VCaP (cell line): ENCODE measurements at regions not wholly inside any gene's neighbourhood (a gene's known extent, or its start where the extent isn't known, plus 50 kb on each side); places are given as distances from the start of the nearest gene placed in this dataset.
"Not testable (repeated sequence)": the region's sequence is repeated elsewhere in the genome, so short reads cannot be mapped to it uniquely, and the experiment has no call there.

ENCODE experiments used
- H3K27ac ChIP-seq: fragments of 450-650 bp; 2 replicates; pipeline ENCODE4 v1.5.1; 2017
- TF ChIP-seq, protein P1 (sequence below): fragments of 450-650 bp; conservative IDR thresholded peaks from 2 replicates; pipeline ENCODE4 v1.5.1; 2017; ENCODE audit warnings: mild to moderate bottlenecking, moderate library complexity

DNA sequence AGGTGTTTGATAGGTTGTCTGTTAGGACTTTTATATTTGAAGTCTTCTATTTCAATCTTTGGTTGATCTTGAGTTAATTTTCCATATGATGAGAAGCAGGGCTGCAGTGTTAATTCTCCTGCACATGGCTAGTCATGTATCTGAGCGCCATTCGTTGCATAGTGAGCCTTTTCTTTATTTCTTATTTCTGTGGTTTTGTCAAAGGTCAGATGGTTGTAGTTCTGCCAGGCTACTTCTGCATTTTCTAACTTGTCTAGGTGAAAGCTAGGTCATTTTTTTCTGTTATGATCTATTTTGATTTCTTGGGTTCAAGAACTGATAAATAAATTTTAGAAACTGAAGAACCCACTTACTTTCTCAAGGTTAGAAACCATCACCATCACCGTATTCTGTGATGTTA, 56.7 kb downstream of the CCDC74A start:
- TF ChIP-seq, protein P1, sequence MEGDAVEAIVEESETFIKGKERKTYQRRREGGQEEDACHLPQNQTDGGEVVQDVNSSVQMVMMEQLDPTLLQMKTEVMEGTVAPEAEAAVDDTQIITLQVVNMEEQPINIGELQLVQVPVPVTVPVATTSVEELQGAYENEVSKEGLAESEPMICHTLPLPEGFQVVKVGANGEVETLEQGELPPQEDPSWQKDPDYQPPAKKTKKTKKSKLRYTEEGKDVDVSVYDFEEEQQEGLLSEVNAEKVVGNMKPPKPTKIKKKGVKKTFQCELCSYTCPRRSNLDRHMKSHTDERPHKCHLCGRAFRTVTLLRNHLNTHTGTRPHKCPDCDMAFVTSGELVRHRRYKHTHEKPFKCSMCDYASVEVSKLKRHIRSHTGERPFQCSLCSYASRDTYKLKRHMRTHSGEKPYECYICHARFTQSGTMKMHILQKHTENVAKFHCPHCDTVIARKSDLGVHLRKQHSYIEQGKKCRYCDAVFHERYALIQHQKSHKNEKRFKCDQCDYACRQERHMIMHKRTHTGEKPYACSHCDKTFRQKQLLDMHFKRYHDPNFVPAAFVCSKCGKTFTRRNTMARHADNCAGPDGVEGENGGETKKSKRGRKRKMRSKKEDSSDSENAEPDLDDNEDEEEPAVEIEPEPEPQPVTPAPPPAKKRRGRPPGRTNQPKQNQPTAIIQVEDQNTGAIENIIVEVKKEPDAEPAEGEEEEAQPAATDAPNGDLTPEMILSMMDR, result no peak
- no peak overlapping the region for H3K27ac ChIP-seq

DNA sequence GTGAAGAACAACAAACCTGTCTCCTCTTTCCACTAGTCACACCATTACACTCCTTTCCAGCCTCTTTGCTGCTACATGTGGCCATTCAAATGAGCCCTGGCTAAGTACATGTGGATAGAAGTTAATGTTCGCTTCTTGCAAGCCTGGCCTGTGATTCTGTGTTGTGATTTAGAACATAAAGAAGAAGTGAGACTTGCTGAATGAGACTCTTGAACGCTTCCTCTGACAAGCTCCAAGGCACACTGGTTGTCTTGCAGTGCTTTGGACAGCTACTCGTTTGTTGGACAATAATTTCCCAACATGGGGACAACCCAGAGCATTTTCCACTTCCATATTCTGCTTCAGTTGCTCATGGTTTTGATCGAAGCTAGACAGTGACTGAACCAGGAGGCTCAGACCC, 57.3 kb downstream of the CCDC74A start:
- TF ChIP-seq, protein P1, result no peak
- H3K27ac ChIP-seq, result no peak overlapping the region

DNA sequence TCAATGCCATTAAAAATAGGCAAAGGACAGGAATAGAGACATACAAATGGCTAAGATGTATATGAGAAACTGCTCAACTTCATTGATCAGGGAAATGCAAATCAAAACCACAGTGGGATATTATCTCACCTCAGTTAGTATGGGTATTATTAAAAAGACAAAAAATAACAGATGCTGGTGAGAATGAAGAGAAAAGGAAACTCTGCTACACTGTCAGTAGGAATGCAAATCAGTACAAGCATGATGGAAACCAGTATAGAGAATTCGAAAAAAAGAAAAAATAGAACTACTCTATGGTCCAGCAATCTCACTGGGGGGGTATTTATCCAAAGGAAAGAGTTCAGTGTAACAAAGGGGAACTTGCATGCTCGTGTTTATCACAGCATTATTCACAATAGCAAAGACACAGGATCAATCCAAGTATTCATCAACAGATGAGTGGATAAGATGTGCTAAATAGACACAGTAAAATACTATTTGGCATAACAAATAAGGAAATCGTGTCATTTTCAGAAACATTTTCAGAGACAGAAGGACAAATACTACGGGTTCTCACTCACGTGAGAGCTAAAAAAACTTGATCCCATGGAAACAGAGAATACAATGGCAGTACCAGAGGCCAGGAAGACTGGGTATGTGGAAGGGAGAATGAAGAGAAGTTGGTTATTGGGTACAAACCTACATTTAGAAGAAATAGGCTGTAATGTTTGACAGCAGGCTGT, 60.6 kb downstream of the CCDC74A start:
- H3K27ac ChIP-seq, result no peak overlapping the region
- TF ChIP-seq, protein P1, result no peak

DNA sequence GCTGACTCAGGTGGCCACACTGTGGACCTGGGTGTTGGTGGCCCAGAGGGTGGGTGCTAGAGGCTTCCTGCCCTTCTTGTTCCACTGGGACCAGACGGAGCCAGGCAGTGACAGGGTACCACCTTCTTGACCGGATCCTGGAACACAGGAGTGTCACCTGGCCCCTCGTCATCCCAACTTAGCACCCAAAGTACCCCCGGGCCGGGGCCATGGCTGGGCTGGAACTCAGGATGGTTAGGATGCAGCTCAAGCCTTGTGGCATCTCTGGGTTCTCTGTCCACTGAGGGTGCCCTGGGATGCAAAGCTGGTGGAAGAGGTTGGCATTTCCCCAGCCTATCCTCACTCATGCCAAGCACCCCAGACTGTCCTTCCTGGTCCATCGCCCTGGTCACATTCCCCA, 61.4 kb downstream of the CCDC74A start:
- not testable (repeated sequence) for H3K27ac ChIP-seq

DNA sequence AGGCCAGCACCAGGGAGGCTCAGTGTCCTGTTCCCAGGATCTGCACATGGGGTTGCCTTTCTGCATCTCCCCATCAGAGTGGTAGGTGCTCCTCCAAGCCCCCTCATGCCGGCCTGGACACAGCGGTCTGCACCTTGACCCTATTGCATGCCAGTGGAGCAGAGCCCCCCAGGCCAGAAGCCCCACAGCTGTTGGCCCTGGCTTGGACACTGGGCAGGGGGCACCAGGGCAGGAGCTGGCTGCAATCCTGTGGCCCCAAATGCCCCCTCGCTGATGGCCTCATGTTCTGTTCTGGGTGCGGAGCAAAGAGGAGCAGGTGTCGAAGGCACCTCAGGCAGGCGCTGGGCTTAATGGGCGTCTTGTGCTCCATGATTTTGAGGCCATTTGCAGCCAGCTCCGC, 62.7 kb downstream of the CCDC74A start:
- no peak overlapping the region for H3K27ac ChIP-seq
- TF ChIP-seq, protein P1, result no peak

DNA sequence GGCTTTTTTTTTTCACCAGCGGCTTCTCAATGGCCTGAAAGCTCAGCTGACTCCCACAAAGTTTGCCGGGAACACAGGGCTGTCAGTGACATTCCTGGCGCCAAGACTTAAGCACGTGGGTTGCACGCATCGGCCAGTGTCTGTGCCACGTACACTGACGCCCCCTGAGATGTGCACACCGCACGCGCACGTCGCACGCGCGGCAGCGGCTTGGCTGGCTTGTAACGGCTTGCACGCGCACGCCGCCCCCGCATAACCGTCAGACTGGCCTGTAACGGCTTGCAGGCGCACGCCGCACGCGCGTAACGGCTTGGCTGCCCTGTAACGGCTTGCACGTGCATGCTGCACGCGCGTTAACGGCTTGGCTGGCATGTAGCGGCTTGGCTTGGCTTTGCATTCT, 63.2 kb downstream of the CCDC74A start:
- TF ChIP-seq, protein P1, result no peak
- no peak overlapping the region for H3K27ac ChIP-seq

DNA sequence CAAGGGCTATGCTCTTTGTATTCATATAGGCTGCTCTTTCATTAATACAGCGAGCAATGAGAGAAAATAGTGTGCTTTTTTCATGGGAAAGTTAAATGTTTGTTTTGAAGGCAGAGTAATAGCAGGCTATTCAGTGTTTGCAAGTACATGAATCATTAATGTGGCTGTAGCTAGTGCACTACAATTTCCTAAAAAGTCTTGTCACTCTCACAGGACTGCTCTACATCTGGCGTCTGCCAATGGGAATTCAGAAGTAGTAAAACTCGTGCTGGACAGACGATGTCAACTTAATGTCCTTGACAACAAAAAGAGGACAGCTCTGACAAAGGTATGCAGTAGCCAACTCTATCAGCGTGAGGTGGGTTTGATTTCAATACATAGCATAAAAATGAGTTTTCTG, 68.9 kb downstream of the CCDC74A start:
- not testable (repeated sequence) for H3K27ac ChIP-seq

DNA sequence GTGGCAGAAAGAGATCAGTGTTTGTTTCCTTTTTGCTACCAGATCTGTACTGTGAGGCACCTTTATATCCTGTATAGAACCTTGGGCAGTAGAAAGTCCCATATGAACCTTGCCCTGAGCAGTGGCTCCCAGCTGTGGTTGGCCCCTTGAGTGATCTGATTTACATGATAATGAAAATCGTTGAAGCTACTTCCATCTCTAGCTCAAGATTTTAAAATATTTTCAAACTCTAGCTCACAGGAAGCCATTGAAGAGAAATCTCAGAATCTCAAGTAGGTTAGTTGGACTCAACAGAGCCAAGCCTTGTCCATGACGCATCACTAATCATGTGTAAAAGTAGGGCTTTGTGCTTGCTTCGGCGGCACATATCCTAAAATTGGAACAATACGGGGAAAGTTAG, 74.8 kb downstream of the CCDC74A start:
- not testable (repeated sequence) for H3K27ac ChIP-seq

DNA sequence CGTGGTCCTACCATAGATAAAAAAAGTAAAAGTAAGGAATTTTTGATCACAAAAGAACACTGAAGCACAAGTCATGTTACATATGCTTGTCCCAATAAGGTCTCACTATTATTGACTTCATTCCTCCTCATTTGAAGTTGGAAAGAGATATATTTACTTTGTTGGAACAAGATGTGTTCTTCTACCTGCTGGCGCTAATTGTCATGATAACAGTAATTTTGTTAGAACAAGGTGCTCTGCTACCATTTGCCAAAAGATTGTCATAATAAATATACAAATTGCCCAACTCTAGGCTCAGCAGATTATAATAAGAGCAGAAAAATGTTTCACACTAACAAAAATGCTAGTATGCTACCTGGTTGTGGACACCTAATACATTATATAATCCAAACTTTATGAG, 77.0 kb downstream of the CCDC74A start:
- H3K27ac ChIP-seq, result peak overlapping the region; percentile 78

DNA sequence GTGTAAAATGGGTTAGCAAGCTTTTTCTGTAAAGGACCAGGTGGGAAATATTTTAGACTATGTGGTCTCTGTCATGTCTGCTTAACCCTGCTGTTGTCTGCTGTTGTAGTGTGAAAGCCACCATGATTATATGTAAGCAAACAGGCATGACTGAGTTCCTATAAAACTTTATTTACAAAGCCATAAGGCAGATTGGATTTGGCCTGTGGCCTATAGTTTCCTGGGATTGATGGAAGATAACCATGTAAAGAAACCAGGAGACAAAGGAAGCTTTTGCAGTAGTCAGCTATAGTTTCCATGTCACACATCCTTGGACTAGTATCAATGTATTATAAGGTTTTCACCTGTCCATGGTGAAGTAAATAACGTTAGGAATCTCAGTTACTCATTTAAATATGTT, 78.7 kb downstream of the CCDC74A start:
- H3K27ac ChIP-seq, result peak overlapping the region; percentile 78

DNA sequence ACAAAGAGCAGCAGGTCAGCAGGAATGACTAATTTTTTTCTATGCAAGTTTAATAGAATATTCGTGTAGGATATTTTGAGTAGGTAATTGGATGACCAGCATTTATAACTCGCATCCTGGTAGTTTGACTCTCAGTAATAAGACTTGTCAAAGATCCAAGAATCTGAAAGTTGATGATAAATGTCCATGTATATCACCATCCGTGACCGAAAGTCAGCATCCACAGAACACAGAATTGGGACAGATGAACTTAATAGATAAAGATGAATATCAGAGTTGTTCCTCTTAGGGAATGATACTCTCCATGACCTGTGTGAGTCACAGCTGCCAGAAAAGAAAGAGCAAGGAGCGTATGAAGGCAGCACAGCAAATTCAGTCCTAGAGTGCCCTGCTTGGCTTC, 79.4 kb downstream of the CCDC74A start:
- peak overlapping the region; percentile 78 for H3K27ac ChIP-seq

DNA sequence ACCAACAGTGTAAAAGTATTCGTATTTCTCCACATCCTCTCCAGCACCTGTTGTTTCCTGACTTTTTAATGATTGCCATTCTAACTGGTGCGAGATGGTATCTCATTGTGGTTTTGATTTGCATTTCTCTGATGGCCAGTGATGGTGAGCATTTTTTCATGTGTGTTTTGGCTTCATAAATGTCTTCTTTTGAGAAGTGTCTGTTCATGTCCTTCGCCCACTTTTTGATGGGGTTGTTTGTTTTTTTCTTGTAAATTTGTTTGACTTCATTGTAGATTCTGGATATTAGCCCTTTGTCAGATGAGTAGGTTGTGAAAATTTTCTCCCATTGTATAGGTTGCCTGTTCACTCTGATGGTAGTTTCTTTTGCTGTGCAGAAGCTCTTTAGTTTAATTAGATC, 86.9 kb downstream of the CCDC74A start:
- H3K27ac ChIP-seq, result not testable (repeated sequence)

DNA sequence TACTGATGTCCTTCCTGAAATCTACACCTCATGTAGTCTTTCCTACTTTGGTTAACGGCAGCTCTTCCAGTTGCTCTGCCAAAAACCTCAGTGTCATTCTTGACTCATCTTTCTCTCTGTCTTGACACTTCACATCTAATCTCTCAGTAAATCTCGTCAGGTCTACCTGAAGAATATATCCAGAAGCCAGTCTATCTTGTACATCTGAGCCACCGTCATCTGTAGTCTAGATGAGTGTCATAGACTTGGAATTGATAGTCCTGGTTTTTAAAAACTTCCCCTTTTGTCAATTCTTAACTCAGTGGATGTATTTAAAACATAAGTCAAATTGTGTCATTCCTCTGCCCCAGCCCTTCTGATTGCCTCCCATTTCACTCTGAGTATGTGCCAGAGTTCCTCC, 90.6 kb downstream of the CCDC74A start:
- H3K27ac ChIP-seq, result not testable (repeated sequence)

DNA sequence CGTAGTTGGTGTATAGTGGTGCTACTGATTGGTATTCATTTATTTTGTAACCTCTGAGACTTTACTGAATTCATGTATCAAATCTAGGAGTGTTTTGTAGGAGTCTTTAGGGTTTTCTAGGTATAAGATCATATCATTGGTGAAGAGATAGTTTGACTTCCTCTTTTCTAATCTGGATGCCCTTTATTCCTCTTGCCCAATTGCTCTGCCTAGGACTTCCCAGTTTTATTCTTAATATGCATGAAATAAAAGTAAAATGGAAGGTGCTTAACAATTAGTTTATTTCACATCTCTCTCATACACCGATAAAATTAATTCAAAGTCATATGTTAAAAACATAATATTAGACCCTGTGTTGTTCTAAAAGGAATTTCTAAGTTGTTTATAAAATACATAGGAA, 95.2 kb downstream of the CCDC74A start:
- not testable (repeated sequence) for H3K27ac ChIP-seq

DNA sequence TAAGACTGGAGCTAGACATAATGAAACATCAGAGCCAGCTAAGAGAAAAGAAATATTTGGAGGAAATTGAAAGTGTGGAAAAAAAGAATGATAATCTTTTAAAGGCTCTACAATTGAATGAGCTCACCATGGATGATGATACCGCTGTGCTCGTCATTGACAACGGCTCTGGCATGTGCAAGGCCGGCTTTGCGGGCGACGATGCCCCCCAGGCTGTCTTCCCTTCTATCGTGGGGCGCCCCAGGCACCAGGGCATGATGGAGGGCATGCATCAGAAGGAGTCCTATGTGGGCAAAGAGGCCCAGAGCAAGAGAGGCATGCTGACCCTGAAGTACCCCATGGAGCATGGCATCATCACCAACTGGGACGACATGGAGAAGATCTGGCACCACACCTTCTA, 98.3 kb downstream of the CCDC74A start:
- not testable (repeated sequence) for H3K27ac ChIP-seq

DNA sequence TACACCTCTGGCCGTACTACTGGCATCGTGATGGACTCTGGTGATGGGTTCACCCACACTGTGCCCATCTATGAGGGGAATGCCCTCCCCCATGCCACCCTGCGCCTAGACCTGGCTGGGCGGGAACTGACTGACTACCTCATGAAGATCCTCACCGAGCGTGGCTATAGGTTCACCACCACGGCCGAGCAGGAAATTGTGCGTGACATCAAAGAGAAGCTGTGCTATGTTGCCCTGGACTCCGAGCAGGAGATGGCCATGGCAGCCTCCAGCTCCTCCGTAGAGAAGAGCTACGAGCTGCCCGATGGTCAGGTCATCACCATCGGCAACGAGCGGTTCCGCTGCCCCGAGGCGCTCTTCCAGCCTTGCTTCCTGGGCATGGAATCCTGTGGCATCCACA, 98.9 kb downstream of the CCDC74A start:
- H3K27ac ChIP-seq, result not testable (repeated sequence)
